ENCODE measurements at regions not wholly inside any gene's neighbourhood (a gene's known extent, or its start where the extent isn't known, plus 50 kb on each side); places are given as distances from the start of the nearest gene placed in this dataset.

DNA sequence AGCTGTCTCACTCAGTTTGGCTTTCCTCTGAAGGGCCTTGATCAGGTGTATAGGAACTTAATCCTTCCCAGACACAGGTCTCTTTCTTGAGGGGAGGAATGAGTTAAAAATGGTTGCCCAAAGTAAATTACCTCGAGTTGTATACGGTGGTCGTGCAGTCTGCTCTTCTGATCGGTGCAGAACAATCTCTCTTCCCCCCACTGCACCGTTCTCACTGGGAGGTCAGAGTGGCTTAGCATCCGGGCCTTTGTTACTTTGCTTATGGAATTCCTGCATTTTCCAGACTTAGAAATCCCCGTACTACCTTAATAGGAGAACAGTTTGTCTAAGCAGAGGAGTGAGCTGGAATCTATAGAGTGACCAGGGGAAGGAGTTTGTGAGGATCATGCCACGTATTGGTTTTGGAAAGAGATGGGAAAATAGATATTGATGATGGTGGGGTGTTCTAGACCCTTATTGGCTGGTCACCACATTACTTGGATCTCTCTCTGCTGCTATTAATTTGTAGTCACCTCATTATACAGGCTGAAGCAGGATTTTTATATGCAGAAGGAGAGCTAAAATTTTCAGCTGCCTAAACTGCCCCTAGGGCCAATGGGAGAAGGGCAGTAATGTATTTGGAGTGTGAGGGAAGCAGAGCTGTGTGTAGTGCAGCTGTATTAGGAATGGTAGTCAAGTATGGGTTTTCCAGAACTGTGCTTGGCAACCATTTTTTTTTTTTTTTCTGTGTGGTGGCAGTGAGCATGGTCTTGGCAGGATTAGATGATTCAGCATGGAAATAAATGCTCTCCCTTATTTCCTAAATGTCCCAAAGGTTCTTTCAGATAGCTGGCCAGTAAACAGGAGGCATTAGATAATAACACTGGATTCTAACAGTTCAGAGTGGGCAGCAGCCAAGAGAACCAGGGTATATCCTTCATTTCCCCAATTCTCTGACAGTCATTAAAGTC, 81.5 kb downstream of the NDUFS5 start:
- peak; percentile 71 for DNase-seq (ENCODE audit: low spot score)

DNA sequence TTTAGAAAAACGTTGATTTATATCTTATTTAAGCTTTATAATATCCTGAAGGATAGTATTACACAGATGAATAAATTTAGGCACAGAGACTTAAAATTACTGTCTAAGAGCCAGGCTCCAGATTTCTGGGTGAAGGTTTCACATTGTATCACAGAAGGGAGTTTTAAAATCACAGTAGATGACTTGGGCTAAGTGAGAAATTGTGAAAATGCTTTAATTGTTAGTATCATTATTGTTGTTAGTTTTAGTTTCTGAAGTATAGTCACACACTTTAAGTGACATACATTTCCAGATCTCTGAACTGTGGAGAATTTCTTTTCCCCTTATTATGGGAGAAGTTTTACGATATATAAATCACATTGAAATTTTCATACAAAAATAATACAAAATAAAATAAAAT, 83.5 kb downstream of the NDUFS5 start:
- DNase-seq (ENCODE audit: low spot score) = no peak

DNA sequence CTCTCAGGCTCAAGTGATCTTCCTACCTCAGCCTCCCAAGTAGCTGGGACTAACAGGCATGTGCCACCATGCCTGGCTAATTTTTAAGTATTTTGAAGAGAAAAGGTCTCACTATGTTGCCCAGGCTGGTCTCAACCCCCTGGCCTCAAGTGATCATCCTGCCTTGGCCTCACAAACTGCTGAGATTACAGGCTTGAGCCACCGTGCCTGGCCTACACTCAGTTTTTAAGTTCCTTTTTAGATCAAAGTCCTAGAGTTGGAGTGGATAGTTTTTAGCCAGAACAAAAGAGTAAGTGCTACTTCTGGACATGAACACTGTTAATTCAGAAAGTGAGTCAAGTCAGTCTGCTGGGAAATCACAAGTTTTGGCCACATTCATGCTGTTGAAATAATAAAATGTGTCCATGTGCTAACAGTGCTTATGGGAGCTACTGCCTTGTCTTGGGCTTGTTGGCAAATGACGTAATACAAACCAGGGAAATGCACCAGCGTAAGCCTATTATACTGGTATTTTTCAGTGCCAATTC, 84.2 kb downstream of the NDUFS5 start:
- DNase-seq (ENCODE audit: low spot score) = peak; percentile 57

DNA sequence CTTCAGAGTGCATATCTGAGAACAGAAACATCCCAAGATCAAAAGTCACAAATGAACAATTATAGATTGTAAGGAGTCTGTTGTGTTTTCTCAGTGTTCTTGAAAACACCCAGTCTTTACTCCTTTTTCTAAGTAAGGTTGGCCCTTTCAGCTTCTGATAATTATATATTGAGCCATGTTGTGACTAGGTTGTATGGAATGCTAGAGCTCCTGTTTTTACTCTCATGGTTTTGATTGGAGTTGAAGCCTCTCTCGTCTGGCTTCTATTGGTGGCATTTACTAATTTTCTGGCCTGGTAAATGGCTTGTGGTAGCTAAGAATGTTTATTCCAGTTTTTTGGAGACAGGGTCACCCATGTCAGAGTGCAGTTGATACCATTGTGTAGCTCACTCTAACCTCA, 84.7 kb downstream of the NDUFS5 start:
- no peak for DNase-seq (ENCODE audit: low spot score)

DNA sequence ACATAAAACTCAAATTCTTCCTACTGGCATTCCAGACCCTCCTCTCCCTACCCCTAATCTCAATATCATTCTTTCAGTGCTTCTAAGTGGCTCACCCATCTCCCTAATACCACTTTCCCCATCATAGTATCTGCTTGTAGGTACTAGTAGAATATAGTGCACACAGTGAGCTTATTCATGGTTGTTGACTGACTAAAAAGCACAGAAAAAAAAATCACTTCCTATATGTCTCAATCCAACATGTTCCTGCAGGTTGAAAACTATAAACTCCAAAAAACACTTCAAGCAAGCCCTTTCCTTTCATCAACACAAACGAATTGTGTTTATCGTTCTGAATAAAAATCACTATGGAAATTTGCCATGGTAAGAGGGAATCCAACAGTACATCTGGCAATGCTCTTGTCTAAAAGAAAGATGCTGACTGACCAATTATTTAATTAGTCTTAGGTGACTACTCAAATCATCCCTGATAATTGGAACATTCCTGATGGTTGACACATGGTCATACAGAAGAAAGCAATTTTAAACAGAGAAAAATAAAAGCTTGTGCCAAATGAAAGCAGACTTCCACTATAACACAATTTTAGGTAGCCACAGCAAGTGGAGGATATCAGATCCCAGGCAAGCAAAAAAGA, 87.1 kb downstream of the NDUFS5 start:
- no peak for DNase-seq (ENCODE audit: low spot score)

DNA sequence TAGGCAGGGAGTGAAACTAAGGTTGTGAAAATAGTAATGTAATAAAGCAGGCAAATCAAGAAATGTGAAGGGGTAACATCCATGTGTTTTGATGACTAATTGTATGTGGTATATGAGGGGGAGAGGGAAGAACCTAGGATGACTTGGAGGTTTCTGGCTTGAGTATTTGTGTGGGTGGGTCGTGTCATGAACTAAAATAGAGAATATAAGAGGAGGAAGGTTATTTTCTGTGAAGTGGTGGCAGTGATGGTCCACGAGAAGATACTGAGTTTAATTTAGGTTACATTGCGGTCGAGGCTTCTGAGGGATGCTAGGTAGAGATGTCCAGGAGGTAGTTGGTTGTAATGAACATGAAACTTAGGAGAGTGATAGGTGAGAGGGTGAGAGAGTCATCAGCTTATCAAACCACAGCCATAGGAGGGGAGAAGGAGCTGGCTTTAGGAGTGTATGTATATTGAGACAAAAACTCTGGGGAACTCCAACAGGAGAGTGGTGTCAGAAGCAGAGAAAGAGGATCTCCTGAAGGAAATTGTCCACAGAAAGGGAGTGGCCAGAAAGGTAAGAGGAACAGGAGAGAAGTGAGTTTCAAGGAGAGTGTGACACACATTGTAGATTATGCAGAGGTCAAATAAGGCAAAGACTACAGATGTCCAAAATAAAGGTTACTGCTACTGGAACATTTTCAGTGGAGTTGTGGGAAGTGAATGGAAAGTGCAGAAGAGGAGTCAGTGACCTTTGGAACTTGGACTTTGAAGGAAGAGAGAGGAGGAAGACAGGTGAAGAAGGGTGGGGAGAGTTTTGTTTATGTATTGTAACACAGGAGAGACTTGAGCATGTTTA, 89.0 kb upstream of the MACF1 start:
- no peak for DNase-seq (ENCODE audit: low spot score)

DNA sequence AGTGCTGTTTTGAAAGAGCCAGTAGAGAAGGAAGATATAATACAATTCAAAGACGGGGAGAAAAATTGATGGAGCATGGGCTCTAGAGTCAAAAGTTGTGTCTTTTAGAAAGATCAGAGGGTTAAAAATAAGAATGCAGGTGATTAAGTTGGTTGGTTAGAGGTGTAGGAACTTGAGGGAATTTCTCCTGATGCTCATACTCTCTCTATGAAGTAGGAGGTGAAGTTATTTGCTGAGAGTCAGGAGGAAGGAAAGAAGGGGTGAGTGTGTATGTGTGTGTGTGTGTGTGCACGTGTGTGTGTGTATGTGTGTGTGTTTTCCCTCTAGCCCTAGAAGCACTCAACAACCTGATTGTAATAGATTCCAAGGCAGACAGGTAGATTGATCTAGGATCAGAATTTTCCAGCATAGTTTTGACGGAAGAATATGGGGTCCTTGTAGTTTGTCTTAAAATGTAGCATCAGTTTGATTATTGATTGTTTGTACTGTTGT, 88.3 kb upstream of the MACF1 start:
- no peak for DNase-seq (ENCODE audit: low spot score)

DNA sequence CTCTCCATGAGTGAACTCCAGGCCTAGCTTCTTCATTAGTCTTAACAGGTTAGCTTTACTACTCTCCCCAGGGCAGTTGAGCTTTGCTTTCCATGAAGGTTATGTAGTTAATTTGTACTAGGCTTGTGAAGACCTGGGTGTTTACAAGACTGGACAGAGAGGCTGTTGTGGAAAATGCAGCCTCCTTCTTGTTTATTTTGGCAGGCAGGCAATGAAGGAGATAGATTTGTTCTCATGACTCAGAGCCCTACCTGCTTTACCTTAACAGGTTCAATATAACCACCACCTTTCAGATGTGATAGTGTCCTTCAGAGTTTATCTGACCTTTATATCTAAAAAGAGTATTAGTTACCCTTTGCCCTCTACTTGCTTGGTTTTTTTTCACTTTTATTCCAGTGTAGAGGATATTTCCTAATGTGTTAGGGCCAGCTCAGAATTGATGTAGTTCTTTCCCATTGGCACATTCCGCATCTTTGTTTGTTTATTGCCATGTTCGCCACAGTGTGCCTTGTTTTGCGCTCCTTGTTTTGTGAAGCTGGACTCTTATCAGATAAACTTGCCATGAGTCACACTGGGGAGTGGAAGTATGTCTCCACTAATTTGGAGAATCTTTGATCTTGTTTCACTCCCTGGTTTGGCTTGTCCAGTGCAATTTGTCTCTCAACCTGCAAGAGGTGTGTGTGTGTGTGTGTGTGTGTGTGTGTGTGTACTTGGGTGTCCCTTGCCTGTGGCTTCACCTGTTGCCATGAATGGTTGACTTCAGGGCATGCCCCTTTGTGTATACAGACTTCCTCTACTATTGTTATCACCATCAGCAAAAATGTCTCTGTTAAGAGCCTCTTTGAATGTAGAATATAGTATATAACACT, 87.4 kb upstream of the MACF1 start:
- no peak for DNase-seq (ENCODE audit: low spot score)

DNA sequence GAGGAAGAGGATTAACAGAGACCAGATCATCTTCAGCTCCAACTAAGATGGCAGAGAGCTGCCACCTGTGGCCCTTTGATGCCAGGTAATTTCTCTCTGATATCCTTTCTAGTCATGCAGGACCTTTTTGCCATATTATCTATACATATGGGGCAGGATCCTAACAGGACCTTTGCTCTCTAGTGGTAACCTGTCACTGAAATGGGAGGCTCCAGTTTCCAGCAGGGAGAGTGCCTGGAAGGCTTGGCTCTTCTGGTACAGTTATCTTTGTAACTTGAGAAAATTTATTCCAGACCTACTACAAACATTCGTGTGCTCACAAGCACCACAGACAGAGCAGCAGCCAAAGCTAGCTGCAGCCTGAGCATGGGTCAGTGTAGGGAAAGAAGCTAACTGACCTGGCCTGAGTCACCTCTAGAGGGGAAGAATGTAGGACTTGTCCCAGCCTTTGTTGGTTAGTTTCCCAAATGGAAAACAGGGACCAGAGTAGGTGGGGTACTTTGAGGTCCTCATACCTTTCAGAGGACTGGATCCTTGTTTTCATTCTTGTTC, 86.5 kb upstream of the MACF1 start:
- DNase-seq (ENCODE audit: low spot score) = no peak

DNA sequence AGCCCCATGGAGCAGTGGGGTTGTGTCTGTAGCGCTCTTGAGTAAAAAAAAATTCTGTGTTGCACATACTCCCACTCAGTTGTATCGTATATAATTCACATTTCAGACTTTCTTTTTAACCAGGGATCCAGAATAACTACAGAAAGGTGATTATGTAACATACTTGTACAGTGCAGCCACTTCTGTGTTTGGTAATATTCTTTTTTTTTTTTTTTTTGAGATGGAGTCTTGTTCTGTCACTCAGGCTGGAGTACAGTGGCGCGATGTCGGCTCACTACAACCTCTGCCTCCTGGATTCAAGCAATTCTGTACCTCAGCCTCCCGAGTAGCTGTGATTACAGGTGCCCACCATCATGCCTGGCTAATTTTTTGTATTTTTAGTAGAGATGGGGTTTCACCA, 82.4 kb upstream of the MACF1 start:
- DNase-seq (ENCODE audit: low spot score) = no peak

DNA sequence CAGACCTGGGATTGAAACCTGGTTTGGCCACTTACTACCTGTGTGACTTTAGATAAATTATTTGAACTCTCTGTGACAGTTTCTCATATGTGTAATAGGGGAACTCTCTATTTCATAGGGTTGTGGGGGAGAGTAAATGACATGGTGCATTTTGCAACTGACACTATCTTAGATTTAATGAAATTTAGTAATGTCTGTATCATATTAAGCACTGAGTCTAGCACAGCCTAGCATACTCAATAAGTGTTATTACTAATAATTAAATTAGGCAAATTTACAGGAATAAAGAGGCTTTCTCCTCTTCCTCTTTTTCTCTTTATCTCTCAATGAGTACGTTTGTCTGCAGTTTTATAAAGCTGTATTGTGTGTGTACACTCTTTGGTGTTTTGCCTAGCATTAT, 80.2 kb upstream of the MACF1 start:
- no peak for DNase-seq (ENCODE audit: low spot score)

DNA sequence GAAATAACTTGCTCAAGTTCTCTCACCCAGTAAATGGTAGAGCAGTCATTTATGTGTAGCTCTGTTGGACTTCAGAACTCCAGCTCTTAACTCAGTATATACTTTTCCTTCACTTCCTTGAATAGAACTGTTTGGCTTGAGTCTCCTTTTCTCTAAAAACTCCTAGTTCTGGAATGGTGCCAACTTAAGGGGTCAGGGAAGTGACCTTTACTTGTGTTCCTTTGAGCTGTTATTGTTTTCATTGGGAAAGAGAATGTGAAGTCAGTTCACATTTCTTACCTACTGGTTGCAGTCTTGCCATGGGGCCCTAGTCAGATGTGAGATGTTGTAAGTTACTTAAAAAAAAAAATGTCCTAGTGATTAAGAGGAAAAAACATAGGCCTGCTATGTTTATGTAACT, 77.0 kb upstream of the MACF1 start:
- DNase-seq (ENCODE audit: low spot score) = peak; percentile 62

DNA sequence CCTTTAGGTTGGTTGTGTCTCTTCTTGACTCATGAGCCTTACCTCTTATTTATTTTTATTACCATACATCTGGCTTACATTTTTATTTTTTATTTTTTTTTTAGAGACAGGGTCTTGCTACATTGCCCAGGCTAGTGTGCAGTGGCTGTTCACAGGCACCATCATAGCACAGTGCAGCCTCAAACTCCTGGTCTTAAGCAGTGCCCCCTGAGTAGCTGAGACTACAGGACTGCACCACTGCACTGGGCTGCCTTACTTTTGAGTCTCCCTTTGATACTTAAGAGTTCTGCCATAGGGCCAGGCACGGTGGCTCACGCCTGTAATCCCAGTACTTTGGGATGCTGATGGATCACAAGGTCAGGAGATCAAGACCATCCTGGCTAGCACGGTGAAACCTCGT, 76.4 kb upstream of the MACF1 start:
- no peak for DNase-seq (ENCODE audit: low spot score)

DNA sequence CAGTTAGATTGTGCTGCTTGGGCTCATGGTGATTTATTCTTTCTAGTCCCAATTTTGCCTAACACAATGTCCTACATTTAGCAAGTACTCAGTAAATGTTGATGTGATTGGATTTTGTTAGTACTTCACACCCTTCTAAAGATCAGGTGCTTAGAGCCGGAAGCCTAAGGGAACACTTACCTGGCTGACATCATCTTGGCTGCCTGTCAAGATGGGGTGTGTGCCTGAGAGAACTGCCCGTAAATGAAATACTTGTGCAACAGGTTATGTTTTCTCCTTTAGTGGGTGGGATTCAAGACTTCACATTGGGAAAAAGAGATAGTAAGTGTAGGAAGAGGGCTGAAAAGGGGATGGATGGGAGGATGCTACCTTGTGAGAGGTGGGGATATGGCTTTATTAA, 75.5 kb upstream of the MACF1 start:
- no peak for DNase-seq (ENCODE audit: low spot score)

DNA sequence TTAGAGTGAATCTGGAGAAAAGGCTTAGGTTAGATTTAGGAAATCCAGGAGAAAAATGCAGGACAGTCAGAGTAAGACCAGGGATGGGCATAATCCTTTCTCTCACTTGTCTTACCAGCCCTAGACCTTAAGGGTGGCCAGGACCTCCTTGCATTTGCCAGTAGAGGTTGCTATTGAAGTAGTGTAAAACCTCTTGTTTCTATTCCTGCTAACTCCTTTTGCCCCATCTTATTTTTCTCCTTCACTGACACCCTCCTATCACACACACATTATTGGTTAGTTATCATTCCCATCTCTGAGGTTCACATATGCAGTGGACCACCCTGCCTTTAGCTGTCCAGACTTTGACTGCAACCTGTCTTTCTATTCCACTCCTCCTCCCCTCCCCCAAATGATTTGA, 75.0 kb upstream of the MACF1 start:
- no peak for DNase-seq (ENCODE audit: low spot score)

DNA sequence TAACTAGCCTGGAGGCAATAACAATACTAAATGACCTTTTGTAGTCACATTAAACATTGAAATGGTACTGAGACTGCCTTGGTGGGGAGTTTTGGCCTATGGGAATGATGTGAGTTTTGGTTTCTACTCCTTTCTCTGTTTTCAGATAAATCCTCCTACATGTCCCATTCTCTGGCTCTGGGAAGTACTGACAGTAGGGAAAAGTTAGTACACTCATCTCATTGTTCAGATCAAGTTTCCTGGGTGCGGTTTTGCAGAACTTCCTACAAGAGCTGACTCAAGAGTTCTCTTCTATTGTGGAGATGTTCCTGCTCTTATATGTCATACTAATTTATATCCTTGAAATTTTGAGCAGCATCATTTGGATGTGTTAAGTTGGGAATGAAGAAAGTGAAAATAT, 74.2 kb upstream of the MACF1 start:
- DNase-seq (ENCODE audit: low spot score) = no peak

DNA sequence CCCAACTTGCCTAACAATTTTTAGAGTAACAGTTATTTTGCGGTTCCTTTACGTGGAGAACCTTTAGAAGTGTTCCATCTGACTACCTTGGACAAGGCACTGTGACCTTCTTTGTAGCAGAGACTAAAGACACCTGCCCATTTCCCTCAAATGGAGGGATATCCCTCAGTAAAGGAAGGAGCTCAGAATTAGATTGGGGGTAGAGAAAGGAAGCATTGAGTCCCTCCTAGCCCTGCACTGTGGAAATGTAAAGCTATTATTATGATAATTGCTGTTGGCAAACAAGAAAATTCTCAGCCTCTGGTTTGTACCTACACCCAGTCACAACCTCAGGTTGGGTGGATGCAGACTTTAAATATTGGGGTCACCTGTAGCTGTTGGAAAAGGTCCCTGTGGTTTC, 72.6 kb upstream of the MACF1 start:
- no peak for DNase-seq (ENCODE audit: low spot score)

DNA sequence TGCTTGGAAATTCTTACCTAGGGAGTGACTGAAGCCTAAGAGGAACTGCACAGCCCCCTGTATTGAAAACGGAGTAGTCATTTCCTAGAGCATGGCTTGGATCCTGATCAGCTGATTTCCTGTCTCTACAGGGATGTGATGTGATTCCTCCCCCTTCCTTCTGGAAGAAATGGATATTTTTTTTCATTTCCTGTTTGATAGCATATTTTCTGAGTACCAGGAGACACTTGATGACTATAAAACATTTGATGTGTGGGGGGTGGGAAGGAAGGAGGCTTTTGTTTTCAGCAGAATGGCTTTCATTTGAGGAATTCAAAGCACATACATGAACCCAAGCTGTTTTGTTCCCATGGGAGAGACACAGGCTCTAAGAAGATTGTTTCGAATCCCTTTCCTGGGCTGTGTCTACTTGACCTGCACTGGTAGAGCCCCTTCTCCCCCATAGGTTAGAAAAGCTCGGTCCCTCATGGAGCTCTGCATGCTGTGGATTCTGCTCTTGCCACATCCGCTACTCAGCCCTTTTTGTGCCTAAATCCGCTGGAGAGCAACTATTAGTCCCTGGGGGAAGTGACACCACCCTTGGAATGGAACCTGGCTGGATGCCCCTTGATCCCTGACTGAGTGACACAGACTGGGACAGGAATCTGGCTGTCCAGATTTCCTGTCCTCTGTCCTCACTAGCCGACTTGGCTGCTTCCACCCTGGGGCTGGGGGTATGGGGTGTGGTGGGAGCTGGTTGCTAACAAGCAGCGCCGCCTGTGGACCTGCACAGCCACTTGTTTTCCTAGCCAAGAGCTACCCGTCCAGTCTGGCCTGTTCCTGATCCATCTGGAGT, 71.8 kb upstream of the MACF1 start:
- peak; percentile 75 for DNase-seq (ENCODE audit: low spot score)

DNA sequence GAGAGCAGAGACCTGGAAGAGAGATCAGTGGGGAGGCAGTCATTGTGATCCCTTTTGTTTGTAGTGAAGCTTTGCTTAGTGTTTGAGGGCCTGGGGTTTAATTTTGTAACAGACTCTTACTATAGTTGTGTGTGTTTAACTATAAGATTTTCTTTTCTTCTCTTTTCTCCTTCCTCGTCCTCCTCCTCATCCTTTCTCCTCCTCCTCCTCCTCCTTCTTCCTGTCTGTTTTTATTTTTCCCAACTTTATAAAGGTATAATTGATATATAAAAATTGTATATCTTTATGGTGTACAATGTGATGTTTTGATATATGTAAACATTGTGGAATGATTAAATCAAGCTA, 71.2 kb upstream of the MACF1 start:
- no peak for DNase-seq (ENCODE audit: low spot score)

DNA sequence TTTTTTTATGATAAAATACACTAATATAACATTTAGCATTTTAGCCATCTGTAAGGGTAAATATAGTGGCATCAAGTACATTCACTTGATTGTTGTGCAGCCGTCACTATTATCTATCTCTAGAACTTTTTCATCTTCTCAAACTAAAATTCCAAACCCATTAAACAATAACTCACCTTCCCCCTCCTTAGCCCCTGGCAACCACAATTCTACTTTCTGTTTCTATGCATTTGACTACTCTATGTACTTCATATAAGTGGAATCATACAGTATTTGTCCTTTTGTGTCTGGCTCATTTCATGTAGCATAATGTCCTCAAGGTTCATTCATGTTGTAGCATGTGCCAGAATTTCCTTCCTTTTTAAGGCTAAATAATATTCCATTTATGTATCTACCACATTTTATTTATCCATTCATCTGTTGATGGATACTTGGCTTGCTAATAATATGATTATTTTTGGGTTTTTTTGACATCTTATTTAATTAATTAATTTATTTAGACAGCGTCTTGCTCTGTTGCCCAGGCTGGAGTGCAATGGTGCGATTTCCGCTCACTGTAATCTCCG, 69.6 kb upstream of the MACF1 start:
- DNase-seq (ENCODE audit: low spot score) = no peak
